ENCODE measurements at regions not wholly inside any gene's neighbourhood (a gene's known extent, or its start where the extent isn't known, plus 50 kb on each side); places are given as distances from the start of the nearest gene placed in this dataset.

DNA sequence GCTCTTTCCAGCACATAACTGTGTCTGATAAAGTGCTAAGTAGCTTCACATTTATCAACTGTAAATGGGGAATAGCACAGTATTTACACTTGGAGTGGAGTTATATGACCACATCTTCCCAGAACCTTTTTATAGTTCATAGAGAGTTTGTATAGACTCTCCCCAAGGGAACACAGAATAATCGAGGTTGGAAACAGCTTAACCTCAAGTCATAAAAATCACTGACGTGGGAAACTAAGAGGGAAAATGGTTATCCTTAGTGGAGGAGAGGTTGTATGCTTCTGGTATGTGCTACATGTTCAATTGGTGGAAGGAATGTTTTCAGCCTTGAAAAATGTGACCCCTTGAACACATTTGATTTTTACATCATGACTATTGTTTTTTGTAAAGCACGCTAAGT lies 167.9 kb upstream of the KIAA1217 start:
- no peak overlapping the region for H3K4me3 ChIP-seq (ENCODE audit: low read depth, low read length)
- no peaks in the 10 kb centered on the region for H3K9me3 ChIP-seq (ENCODE audit: control insufficient read depth, insufficient read depth, low read length)
- no peak for DNase-seq (ENCODE audit: low read depth, low spot score)
- no peak overlapping the region for H3K27ac ChIP-seq (ENCODE audit: low read depth, low read length)
- TF ChIP-seq, protein P1, sequence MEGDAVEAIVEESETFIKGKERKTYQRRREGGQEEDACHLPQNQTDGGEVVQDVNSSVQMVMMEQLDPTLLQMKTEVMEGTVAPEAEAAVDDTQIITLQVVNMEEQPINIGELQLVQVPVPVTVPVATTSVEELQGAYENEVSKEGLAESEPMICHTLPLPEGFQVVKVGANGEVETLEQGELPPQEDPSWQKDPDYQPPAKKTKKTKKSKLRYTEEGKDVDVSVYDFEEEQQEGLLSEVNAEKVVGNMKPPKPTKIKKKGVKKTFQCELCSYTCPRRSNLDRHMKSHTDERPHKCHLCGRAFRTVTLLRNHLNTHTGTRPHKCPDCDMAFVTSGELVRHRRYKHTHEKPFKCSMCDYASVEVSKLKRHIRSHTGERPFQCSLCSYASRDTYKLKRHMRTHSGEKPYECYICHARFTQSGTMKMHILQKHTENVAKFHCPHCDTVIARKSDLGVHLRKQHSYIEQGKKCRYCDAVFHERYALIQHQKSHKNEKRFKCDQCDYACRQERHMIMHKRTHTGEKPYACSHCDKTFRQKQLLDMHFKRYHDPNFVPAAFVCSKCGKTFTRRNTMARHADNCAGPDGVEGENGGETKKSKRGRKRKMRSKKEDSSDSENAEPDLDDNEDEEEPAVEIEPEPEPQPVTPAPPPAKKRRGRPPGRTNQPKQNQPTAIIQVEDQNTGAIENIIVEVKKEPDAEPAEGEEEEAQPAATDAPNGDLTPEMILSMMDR (IDR thresholded peaks at IDR 0.05; ENCODE audit: low read depth, low read length): no peak
- no peaks in the 10 kb centered on the region for H3K27me3 ChIP-seq (ENCODE audit: control insufficient read depth, insufficient read depth, low read length)
- CTCF ChIA-PET: no interaction called here
- POLR2A ChIA-PET: no interaction called here

DNA sequence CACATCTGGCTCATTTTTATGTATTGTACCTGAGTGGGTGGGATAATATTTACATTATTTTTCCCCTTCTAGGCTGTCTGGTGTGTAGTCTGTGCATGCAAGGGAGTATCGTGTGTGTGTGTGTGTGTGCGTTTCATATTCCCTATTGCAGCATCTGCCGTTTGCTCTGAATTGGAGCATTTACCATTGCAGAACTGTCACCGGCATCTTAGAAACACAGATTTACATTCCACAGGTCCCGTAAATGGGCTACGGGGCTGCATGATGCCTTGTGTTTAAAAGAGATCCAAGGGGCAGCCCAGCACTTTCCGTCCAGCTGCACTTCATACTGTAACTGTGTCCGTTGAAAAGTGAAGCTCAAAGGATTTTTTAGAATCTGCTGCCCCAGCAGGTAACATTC lies 167.1 kb upstream of the KIAA1217 start:
- Histone ChIP-seq H3K9me3 (ENCODE audit: control insufficient read depth, insufficient read depth, low read length) (no peaks in the 10 kb centered on the region), H3K27ac (ENCODE audit: low read depth, low read length) (no peak overlapping the region), H3K27me3 (ENCODE audit: control insufficient read depth, insufficient read depth, low read length) (no peaks in the 10 kb centered on the region), H3K4me3 (ENCODE audit: low read depth, low read length) (no peak overlapping the region)
- POLR2A ChIA-PET: no interaction called here
- TF ChIP-seq, protein P1 (IDR thresholded peaks at IDR 0.05; ENCODE audit: low read depth, low read length): no peak
- CTCF ChIA-PET: no interaction called here
- no peak for DNase-seq (ENCODE audit: low read depth, low spot score)

DNA sequence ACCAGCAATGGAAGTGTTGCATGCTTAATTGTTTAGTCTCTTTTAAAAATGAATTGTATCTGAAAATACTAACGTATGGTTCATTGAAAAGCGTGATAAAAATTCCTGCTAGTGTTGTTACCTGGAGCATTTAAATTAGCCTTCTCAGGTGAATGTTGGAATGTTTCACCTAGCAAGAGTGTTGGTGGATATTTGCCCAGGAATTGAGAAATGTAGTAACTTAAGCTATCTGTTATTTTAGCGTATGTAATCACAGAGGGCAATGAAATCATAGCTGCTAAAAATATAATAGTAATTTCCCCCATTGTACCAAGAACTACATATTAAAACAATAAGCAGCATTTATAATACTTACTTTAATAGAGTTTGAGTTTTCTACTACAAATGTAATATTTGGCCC lies 166.1 kb upstream of the KIAA1217 start:
- H3K9me3 ChIP-seq (ENCODE audit: control insufficient read depth, insufficient read depth, low read length): no peaks in the 10 kb centered on the region
- TF ChIP-seq, protein P1 (IDR thresholded peaks at IDR 0.05; ENCODE audit: low read depth, low read length): no peak
- no peak overlapping the region for H3K27ac ChIP-seq (ENCODE audit: low read depth, low read length)
- ChIA-PET POLR2A (no interaction called here), CTCF (interaction anchor here (0.5 kb wide), 1 partner anchor 169 kb away, joined by 5 read pairs; no protein-coding TSS in a partner anchor)
- no peak overlapping the region for H3K4me3 ChIP-seq (ENCODE audit: low read depth, low read length)
- H3K27me3 ChIP-seq (ENCODE audit: control insufficient read depth, insufficient read depth, low read length): no peaks in the 10 kb centered on the region
- DNase-seq (ENCODE audit: low read depth, low spot score): no peak

DNA sequence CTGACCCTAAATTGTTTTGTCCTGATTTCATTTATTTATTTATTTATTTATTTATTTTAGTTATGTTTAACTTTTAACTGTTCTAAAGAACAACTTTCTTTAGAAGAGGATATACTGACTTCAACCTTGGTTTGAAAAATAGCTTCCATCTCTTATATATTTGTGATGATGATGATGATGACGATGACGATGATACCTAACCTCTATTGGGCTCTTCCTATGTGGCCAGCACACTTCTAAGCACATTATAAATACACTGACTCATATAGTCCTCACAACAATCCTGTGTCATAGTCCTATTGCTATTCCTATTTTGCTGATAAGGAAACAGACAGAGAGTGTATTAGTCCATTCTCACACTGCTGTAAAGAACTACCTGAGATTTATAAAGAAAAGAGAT lies 162.9 kb upstream of the KIAA1217 start:
- CTCF ChIA-PET: no interaction called here

DNA sequence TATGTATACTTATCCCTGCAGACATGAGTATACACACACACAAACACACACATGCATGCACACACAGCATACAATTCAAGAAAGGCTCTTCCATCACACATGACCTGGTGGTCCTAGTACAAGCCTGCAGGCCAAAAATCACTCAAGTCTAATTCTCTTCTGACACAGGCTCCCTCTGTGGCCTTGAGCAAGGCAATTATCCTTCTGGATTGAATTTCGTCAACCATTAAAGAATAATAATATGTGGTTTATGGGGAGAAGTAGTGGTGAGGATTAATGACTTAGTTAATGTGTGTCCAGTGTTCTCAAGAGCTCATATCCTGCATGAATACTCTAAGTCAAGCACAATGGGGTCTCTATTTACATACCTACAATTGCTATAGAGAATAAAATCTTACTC lies 161.8 kb upstream of the KIAA1217 start:
- Histone ChIP-seq H3K4me3 (ENCODE audit: low read depth, low read length) (no peak overlapping the region), H3K9me3 (ENCODE audit: control insufficient read depth, insufficient read depth, low read length) (no peaks in the 10 kb centered on the region; the same call in 1 of the 2 replicates), H3K27ac (ENCODE audit: low read depth, low read length) (no peak overlapping the region), H3K27me3 (ENCODE audit: control insufficient read depth, insufficient read depth, low read length) (no peaks in the 10 kb centered on the region)
- no peak for DNase-seq (ENCODE audit: low read depth, low spot score)
- ChIA-PET CTCF (no interaction called here), POLR2A (no interaction called here)
- TF ChIP-seq, protein P1 (IDR thresholded peaks at IDR 0.05; ENCODE audit: low read depth, low read length): no peak

More for the DNA sequence above, 162.9 kb upstream of the KIAA1217 start:
- no peak overlapping the region for H3K27ac ChIP-seq (ENCODE audit: low read depth, low read length)
- TF ChIP-seq, protein P1 (IDR thresholded peaks at IDR 0.05; ENCODE audit: low read depth, low read length): no peak
- no peak overlapping the region for H3K4me3 ChIP-seq (ENCODE audit: low read depth, low read length)
- POLR2A ChIA-PET: no interaction called here
- H3K27me3 ChIP-seq (ENCODE audit: control insufficient read depth, insufficient read depth, low read length): no peaks in the 10 kb centered on the region
- no peak for DNase-seq (ENCODE audit: low read depth, low spot score)
- no peaks in the 10 kb centered on the region; the same call in 1 of the 2 replicates for H3K9me3 ChIP-seq (ENCODE audit: control insufficient read depth, insufficient read depth, low read length)
